ENCODE measurements at regions not wholly inside any gene's neighbourhood (a gene's known extent, or its start where the extent isn't known, plus 50 kb on each side); places are given as distances from the start of the nearest gene placed in this dataset.
"Not testable (repeated sequence)": the region's sequence is repeated elsewhere in the genome, so short reads cannot be mapped to it uniquely, and the experiment has no call there.

DNA sequence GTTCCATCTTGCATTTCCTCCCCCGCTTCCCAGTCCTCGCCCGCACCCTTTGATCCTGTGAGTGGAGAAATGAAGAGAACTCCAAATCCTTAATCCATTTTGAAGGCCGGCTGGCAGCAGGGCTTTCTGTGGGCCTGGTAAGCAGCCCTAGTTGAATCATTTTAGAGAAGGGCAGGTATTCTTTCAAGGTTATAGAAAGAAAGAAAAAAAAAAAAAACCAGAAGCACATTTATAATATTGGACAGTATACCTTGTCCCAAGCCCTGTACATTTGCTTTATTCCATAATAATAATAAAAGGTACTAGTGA lies 103.7 kb downstream of the PROP1 start:
- FAIRE-seq; H3K27me3 ChIP-seq (ENCODE audit: control insufficient read depth, insufficient read depth, low read length); DNase-seq (ENCODE audit: low read depth); H3K4me3 ChIP-seq (ENCODE audit: low read depth, low read length); H3K36me3 ChIP-seq (ENCODE audit: control insufficient read depth, insufficient read depth, low read length): not testable (repeated sequence)

DNA sequence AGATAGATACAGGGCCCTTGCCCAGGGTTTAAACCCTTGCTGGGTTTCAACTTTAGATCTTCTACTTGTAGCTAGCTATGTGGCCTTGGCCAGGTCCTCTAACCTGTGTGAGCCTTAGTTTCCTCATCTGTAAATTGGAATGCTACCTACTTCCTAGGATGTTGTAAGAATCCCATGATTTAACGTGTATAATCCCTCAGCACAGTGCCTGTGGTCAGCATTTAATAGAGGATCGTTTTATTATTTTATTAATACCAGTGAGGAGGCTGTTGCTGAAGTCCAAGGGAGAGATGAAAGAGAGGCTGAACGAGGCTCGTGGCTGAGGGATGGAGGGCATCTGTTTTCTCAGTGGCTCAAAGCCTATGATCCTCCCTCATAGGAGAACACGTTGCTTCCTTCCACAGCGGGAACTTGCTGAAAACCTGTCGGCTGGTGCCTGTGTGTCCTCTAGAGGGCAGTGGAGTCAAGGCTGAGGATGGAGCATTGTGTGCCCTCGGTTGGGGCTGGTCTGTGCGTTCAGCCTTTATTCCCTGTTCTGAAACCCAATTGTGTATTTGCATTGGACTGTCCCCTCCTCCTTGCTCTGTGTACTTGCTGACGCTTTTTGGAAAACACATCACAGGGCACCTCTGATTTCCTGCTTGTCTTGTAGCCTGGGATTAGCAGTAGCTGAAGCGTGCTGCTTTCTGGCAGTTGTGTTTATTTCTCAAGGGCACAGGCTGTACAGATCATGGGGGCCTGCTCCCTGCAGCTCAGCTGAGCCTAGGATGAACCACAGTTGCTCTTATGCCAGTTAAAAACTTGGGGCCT lies 104.3 kb downstream of the PROP1 start:
- FAIRE-seq = peak; percentile 99
- not testable (repeated sequence) for H3K27me3 ChIP-seq (ENCODE audit: control insufficient read depth, insufficient read depth, low read length); H3K36me3 ChIP-seq (ENCODE audit: control insufficient read depth, insufficient read depth, low read length); H3K4me3 ChIP-seq (ENCODE audit: low read depth, low read length); DNase-seq (ENCODE audit: low read depth)

DNA sequence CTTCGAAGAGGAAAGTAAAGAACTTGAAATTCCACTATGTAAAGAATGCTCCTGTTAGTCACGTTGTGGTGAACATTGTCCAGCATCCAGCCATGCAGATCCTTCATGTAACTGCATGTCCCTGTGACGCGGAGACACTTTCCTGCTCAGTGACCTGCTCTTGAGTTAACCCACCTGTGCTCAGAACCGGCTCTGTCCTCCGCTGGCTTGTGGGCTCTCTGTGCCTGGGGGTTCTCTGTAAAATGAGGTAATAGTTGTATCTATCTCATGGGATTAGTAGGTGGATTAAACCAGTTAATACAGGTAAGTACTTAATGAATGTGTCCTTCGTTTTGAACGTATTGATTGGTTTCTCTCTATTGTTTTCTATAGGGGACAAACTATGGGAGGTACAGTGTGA lies 100.6 kb upstream of the FAM153A start:
- H3K27me3 ChIP-seq (ENCODE audit: control insufficient read depth, insufficient read depth, low read length); H3K36me3 ChIP-seq (ENCODE audit: control insufficient read depth, insufficient read depth, low read length): not testable (repeated sequence)
- H3K4me3 ChIP-seq (ENCODE audit: low read depth, low read length) = peak overlapping the region; percentile 24
- FAIRE-seq = peak; percentile 98
- DNase-seq (ENCODE audit: low read depth) = peak; percentile 81

DNA sequence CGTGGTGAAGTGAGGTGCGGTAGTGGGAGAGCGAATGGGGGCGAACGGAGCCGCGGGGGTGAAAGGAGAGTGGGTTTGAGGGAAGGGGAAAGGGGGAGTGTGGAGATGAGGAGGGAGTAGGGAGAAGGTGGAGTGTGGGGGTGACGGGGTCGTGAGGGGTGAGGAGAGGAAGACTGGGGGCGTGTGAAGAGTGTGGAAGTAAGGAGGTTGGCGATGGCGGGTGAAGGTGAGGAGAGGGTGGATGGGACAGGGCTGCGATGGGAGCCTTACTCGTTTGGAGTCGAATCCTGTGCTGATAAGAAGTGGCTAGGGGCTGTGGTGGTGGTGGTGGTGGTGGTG lies 93.2 kb upstream of the FAM153A start:
- not testable (repeated sequence) for DNase-seq (ENCODE audit: low read depth); H3K36me3 ChIP-seq (ENCODE audit: control insufficient read depth, insufficient read depth, low read length); FAIRE-seq; H3K27me3 ChIP-seq (ENCODE audit: control insufficient read depth, insufficient read depth, low read length)
- peak overlapping the region; percentile 43 for H3K4me3 ChIP-seq (ENCODE audit: low read depth, low read length)

DNA sequence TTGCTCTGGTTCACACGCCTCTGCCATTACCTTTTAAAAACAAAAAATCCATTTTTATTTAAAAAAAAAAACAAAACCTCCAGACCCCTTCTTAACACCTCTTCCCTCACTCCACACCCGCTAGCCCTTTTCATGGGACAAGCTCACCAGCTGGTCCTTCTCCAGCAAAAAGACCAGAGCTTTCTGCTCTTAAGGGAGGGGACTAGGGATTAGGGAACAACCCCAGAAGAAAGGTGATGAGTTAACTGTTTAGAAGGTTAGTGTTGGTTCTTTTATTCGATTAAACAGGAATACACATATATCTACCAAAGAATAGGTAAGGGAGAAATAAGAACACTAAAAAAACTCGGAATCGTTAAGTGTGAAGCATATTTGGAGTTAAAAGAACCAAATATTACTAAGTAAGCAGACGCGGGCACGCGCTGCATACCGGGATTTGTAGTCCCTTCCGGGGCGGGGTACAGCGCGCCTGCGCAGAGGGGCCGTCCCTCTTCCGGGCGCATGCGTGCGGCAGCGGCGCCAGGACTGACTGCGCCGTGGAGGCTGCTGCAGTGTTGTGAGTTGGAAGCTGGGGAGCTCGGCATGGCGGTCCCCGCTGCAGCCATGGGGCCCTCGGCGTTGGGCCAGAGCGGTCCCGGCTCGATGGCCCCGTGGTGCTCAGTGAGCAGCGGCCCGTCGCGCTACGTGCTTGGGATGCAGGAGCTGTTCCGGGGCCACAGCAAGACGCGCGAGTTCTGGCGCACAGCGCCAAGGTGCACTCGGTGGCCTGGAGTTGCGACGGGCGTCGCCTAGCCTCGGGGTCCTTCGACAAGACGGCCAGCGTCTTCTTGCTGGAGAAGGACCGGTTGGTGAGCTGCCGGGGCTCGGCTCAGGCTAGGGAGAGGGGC lies 92.6 kb upstream of the FAM153A start:
- not testable (repeated sequence) for DNase-seq (ENCODE audit: low read depth); H3K36me3 ChIP-seq (ENCODE audit: control insufficient read depth, insufficient read depth, low read length); FAIRE-seq; H3K27me3 ChIP-seq (ENCODE audit: control insufficient read depth, insufficient read depth, low read length)
- peak overlapping the region; percentile 36 for H3K4me3 ChIP-seq (ENCODE audit: low read depth, low read length)

DNA sequence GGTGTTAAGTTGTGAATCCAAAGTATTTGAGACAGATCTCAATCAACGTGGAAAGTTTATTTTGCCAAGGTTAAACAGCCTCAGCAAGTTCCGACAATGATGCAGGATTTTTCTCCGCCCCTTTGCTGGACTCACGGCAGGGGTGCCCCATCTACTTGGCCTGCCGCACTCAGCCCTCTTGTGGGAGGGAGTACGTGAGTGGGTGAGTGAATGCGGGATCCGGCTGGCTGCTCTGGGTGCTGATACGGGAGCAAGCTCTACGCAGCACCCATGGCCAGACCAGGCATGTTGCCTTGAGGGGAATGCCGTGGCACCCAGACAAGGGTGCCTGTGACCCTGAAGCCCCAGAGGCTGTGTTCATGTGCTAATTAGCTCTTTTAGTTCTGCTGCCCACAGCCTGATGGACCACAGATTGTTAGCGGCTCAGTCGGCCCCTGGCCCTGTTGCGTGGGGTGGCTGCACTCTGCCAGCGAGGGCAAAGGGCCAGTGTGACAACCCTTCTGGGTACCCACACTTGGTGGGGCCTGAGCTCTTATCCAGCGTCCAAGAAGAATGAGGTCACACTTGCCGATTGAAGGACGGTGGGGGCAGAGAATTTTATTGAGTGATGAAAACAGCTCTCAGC lies 81.2 kb upstream of the FAM153A start:
- DNase-seq (ENCODE audit: low read depth); H3K27me3 ChIP-seq (ENCODE audit: control insufficient read depth, insufficient read depth, low read length); H3K36me3 ChIP-seq (ENCODE audit: control insufficient read depth, insufficient read depth, low read length); FAIRE-seq; H3K4me3 ChIP-seq (ENCODE audit: low read depth, low read length): not testable (repeated sequence)

DNA sequence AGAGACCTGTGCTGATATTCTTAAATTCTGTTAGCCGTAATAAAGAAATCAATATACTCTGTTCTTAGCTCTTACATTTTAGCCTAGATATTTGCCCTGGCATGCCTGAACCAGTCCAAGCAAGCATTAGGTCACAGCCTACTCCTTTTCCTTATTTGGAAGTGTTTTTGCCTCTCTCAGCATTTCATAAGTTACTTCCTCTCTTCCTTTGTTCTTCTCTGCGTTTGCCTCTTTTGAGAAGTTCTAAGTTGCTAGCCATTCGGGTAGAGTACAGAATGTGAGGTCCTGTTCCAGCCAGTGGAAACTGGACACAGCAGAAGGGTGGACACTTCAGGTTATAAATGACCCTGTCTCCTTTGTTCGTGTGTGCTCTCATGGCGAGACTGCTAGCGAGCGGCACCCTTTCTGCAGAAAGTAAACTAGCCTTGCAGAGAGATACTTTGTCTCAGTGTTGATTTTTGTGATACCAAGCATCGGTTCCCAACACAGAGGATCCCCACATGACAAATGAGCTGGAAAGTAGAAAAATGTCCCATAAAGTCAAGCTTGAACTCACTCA lies 75.0 kb upstream of the FAM153A start:
- H3K4me3 ChIP-seq (ENCODE audit: low read depth, low read length); FAIRE-seq; H3K36me3 ChIP-seq (ENCODE audit: control insufficient read depth, insufficient read depth, low read length); H3K27me3 ChIP-seq (ENCODE audit: control insufficient read depth, insufficient read depth, low read length): not testable (repeated sequence)
- peak; percentile 44 for DNase-seq (ENCODE audit: low read depth)

DNA sequence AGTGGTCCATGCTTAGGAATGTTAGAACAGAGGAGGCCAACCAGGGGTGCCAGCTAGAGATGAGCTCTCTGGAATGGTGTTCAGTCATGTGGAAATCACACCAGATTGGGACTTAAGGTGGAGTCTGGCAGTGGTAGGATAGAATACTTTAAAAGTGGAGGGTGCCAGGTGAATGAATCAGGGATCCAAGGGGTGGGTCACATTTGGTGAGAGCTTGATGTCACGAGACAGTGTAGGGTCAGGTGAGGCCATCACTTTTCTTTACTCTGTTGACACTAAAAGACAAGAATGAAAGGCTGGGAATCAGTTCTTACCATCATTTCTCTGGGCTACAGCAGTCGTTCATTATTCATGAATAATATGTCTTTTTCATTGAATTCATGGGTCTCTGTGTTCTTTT lies 73.8 kb upstream of the FAM153A start:
- H3K27me3 ChIP-seq (ENCODE audit: control insufficient read depth, insufficient read depth, low read length); H3K36me3 ChIP-seq (ENCODE audit: control insufficient read depth, insufficient read depth, low read length); H3K4me3 ChIP-seq (ENCODE audit: low read depth, low read length); DNase-seq (ENCODE audit: low read depth): not testable (repeated sequence)
- peak; percentile 83 for FAIRE-seq

DNA sequence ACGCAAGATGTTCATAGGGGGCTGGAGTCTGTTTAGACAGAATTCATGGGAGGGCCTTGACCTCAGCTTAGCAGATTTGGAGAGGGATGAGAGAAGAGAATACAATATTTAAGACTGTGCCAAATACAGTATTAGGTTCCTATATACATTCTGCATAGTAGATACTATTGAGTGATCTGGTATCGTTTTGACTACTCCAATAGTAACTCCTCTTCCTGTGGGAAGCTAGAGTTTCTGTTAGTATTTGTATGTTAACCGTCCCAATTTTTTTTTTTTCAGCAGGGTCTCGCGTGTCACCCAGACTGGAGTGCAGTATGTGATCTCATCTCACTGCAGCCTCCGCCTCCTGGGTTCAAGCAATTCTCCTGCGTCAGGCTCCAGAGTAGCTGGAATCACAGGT lies 65.2 kb upstream of the FAM153A start:
- not testable (repeated sequence) for H3K36me3 ChIP-seq (ENCODE audit: control insufficient read depth, insufficient read depth, low read length); H3K27me3 ChIP-seq (ENCODE audit: control insufficient read depth, insufficient read depth, low read length); H3K4me3 ChIP-seq (ENCODE audit: low read depth, low read length); FAIRE-seq; DNase-seq (ENCODE audit: low read depth)

DNA sequence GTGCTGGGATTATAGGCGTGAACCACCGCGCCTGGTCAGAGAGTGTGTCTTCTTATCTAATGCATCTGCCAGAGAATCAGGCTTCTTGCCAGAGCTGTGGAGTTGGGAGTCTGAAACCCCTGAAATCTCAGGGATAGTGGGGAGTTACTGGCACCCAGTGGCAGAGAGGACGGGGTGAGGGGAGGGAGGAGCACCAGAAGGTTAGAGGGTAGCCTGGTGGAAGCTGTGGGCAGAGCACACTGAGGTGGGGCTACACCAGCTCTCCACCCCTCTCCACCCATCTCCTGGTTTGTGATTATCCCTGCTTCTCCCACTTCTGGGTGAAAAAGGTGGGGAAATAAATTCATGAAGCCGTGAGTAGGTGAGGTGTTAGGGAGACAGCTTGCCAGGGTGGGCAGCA lies 63.9 kb upstream of the FAM153A start:
- not testable (repeated sequence) for H3K4me3 ChIP-seq (ENCODE audit: low read depth, low read length); H3K27me3 ChIP-seq (ENCODE audit: control insufficient read depth, insufficient read depth, low read length); DNase-seq (ENCODE audit: low read depth); H3K36me3 ChIP-seq (ENCODE audit: control insufficient read depth, insufficient read depth, low read length); FAIRE-seq

DNA sequence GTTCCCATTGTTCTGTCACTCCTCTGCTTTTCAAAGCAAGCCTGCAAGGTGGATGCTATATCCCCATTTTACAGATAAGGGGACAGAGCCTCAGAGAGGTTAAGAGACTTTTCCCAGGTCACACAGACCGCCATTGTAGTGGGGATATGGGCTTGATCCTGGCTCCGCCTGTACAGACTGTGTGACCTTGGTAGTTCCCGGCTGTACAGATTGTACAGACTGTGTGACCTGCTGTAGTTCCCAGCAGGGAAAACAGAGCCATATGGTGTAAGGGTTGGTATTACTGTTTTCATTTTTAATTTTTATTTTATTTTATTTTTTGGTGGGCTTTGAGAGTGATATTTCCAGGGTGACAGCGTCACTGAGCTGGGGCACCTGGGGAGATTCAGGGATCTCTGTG lies 63.2 kb upstream of the FAM153A start:
- FAIRE-seq; H3K36me3 ChIP-seq (ENCODE audit: control insufficient read depth, insufficient read depth, low read length); H3K27me3 ChIP-seq (ENCODE audit: control insufficient read depth, insufficient read depth, low read length); DNase-seq (ENCODE audit: low read depth); H3K4me3 ChIP-seq (ENCODE audit: low read depth, low read length): not testable (repeated sequence)

DNA sequence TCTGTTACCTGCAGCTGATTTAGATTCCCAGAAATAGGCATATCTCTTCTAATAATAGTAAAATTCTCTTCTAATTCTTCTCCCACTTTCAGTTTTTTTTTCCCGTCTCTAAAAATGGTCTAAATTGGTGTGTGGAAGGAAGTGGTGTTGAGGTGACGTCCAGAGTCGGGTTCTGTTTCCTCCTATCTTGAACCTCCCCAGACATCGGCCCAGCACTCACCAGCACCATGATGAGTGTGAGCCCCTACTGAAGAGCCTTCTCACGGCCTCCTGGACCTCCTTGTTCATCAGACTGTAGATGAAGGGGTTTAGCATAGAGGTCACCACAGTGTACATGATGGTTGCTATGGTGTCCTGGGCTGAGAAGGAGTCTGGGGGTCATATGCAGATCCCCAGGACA lies 53.5 kb upstream of the FAM153A start:
- not testable (repeated sequence) for H3K27me3 ChIP-seq (ENCODE audit: control insufficient read depth, insufficient read depth, low read length); H3K36me3 ChIP-seq (ENCODE audit: control insufficient read depth, insufficient read depth, low read length); DNase-seq (ENCODE audit: low read depth); H3K4me3 ChIP-seq (ENCODE audit: low read depth, low read length)
- FAIRE-seq = peak; percentile 18
